AG10803 (cell line): ENCODE measurements at regions not wholly inside any gene's neighbourhood (a gene's known extent, or its start where the extent isn't known, plus 50 kb on each side); places are given as distances from the start of the nearest gene placed in this dataset.
A peak's percentile ranks its signal among the peaks of the same experiment; 100 is the strongest.
"Not testable (repeated sequence)": the region's sequence is repeated elsewhere in the genome, so short reads cannot be mapped to it uniquely, and the experiment has no call there.

Source experiments
- DNase-seq: peaks from one replicate; pipeline ENCODE4 v3.0.0; 2010; ENCODE audit warnings: low read depth
- H3K4me3 ChIP-seq: 2 replicates; pipeline ENCODE4 v1.5.1; 2011; ENCODE audit warnings: mild to moderate bottlenecking, low read length, control low read depth
- TF ChIP-seq, protein P1 (sequence below): conservative IDR thresholded peaks from 2 replicates; pipeline ENCODE4 v1.5.1; 2011; ENCODE audit warnings: mild to moderate bottlenecking, low read length, control low read depth, inconsistent platforms

GRCh38 chr9:13027879-13028278 is 251.6 kb downstream of the MPDZ start:
- no peak overlapping the region for H3K4me3 ChIP-seq
- DNase-seq, result peak; percentile 33
- TF ChIP-seq, protein P1, sequence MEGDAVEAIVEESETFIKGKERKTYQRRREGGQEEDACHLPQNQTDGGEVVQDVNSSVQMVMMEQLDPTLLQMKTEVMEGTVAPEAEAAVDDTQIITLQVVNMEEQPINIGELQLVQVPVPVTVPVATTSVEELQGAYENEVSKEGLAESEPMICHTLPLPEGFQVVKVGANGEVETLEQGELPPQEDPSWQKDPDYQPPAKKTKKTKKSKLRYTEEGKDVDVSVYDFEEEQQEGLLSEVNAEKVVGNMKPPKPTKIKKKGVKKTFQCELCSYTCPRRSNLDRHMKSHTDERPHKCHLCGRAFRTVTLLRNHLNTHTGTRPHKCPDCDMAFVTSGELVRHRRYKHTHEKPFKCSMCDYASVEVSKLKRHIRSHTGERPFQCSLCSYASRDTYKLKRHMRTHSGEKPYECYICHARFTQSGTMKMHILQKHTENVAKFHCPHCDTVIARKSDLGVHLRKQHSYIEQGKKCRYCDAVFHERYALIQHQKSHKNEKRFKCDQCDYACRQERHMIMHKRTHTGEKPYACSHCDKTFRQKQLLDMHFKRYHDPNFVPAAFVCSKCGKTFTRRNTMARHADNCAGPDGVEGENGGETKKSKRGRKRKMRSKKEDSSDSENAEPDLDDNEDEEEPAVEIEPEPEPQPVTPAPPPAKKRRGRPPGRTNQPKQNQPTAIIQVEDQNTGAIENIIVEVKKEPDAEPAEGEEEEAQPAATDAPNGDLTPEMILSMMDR, result no peak

- no peak for DNase-seq
- H3K4me3 ChIP-seq, result no peak overlapping the region
- TF ChIP-seq, protein P1, result no peak
These were observed 246.9 kb downstream of the MPDZ start for GRCh38 chr9:13032585-13032984.

DNA sequence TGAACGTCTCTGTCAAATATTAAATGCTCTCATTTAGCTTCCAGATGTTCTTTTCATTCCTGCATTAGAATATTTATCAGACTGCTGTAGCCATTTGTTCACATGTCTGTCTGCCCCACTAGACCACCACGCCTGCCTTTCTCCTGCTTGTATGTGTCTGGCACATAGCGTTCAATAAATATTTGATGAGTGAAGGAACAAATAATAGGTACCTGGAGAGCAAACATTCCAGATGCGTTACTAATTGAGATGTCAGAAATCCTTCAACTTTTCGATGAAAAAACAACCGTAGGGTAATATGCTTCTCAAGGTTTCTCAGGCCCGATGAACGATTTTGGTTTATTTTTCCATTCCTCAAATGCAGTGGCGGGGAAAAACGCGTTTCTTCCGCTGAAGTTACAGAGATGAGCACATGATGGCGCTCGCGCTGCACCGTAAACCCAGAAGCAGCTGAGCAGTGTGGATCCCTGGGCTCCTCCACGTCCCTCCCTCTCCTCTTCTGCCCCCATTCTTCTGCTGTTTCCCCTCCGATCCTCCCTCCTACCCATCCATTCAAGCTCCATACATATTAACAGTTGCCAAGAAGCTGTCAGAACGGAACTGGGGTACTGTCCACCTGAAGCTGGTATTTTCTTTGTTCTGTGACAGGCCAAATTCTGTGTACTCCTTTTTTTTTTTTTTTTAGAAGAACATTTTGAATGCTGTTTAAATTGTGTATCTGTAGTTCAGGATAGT is 245.4 kb downstream of the MPDZ start:
- DNase-seq, result peak; percentile 51
- H3K4me3 ChIP-seq, result peak overlapping the region; percentile 47
- TF ChIP-seq, protein P1, result peak; percentile 88

GRCh38 chr9:13034694-13035002 is 244.8 kb downstream of the MPDZ start:
- no peak overlapping the region for H3K4me3 ChIP-seq
- TF ChIP-seq, protein P1, result no peak
- DNase-seq, result no peak

- DNase-seq, result peak; percentile 17
- H3K4me3 ChIP-seq, result no peak overlapping the region
- TF ChIP-seq, protein P1, result no peak
These were observed 243.7 kb downstream of the MPDZ start for GRCh38 chr9:13035822-13036221.

DNA sequence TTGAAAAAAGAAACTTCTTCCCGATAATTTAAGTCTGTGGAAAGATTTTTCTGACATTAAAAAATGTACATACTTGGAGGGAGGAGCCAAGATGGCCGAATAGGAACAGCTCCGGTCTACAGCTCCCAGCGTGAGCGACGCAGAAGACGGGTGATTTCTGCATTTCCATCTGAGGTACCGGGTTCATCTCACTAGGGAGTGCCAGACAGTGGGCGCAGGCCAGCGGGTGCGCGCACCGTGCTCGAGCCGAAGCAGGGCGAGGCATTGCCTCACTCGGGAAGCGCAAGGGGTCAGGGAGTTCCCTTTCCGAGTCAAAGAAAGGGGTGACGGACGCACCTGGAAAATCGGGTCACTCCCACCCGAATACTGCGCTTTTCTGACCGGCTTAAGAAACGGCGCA is 241.7 kb downstream of the MPDZ start:
- H3K4me3 ChIP-seq, DNase-seq: not testable (repeated sequence)

DNA sequence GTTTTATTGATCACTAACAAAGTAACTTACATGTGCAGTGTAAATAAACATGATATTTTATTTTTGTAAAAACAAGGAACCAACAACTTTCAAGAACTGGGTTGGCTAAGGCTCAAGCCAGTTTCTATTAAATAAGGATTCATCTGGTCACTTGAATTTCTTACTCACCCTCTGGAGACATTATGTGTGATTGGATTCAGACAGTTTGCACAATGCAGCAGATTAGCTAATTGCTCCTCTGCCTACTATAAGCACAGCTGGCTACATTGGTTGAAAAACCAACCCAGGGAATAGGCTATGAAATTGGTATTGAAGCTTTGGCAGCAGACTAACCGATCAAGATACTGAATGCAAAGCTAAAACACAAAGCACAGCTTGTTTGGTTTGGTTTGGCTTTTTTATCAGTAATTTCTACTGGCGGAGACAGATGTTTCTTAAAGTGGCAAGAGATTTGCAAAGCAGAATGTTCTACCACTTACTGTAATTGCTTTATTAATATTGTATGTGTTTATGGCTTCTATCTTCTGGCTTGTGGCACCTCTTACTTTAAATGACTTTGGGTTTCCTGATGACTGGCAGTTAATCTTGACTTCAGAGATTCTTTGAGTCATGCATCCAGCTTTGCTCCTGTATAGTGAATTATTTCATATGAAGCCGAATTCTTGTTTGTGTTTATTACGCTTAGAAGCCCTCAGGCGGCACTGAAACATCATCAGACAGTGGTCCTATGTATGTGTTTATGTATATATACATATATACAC is 231.5 kb downstream of the MPDZ start:
- peak; percentile 3 for DNase-seq

More for the DNA sequence above, 231.5 kb downstream of the MPDZ start:
- H3K4me3 ChIP-seq, result no peak overlapping the region
- TF ChIP-seq, protein P1, result no peak
